ENCODE measurements at regions not wholly inside any gene's neighbourhood (a gene's known extent, or its start where the extent isn't known, plus 50 kb on each side); places are given as distances from the start of the nearest gene placed in this dataset.

DNA sequence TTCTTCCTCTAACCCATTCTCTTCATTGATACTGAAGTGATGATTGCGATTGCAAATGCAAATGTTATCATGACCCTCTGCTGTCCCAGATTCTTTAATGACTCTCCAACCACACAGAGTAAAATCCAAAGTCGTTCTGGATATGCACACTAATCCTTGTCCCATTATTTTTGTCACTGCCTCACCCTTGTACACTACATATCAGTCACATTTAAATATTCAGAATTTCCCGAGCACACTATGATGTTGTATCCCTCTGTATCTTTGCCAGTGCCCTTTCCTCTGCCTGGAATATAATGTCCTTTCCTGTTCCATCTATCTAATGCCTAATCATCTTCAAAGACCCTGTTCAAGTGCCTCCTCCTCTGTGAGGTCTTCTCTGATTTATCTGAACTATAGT, 55.4 kb upstream of the MMP13 start:
- no peak for FAIRE-seq

More for the DNA sequence above, 55.4 kb upstream of the MMP13 start:
- Histone ChIP-seq H3K4me2 (ENCODE audit: insufficient read depth, low read length) (no peak overlapping the region), H3K36me3 (ENCODE audit: control insufficient read depth in 2 of 2, extremely low read depth in 1 of 2, insufficient read depth in 2 of 2, low read length in 2 of 2) (no peaks in the 10 kb centered on the region), H3K27me3 (ENCODE audit: control insufficient read depth in 2 of 2, insufficient read depth in 2 of 2, low read length in 2 of 2) (no peaks in the 10 kb centered on the region), H3K27ac (ENCODE audit: insufficient read depth, low read depth, low read length) (no peak overlapping the region), H3K79me2 (ENCODE audit: control insufficient read depth, insufficient read depth, low read length) (no peaks in the 10 kb centered on the region), H2AFZ (ENCODE audit: low read depth, low read length) (no peak overlapping the region), H3K9me1 (replicated peaks; ENCODE audit: control insufficient read depth, extremely low read depth, insufficient read depth, low read length) (no peaks in the 10 kb centered on the region), H3K9me3 (replicated peaks; ENCODE audit: control insufficient read depth, insufficient read depth, low read length) (no peaks in the 10 kb centered on the region), H4K20me1 (replicated peaks; ENCODE audit: control insufficient read depth, extremely low read depth, insufficient read depth, low read length) (no peaks in the 10 kb centered on the region), H3K9ac (replicated peaks; ENCODE audit: extremely low read depth, insufficient read depth, low read length) (no peak overlapping the region), H3K4me1 (ENCODE audit: control insufficient read depth, extremely low read depth, insufficient read depth, low read length) (no peaks in the 10 kb centered on the region), H3K4me3 (replicated peaks in 1 of 3; ENCODE audit: insufficient read depth in 1 of 3, low read depth in 1 of 3, low read length in 3 of 3) (no peak overlapping the region)
- TF ChIP-seq EZH2 (IDR thresholded peaks at IDR 0.05; ENCODE audit: borderline replicate concordance, low read depth, low read length, severe bottlenecking) (no peak), MYC (IDR thresholded peaks at IDR 0.05; ENCODE audit: low read depth, low read length) (no peak), POLR2A (IDR thresholded peaks at IDR 0.05; ENCODE audit: low read depth, low read length) (no peak), JUN (IDR thresholded peaks at IDR 0.05; ENCODE audit: borderline replicate concordance, insufficient read depth, insufficient read length, low read depth) (no peak), POLR2AphosphoS5 (IDR thresholded peaks at IDR 0.05; ENCODE audit: insufficient read depth, low read depth, low read length) (no peak), GATA2 (IDR thresholded peaks at IDR 0.05; ENCODE audit: insufficient read depth, insufficient read length, low read depth, low read length) (no peak), FOS (IDR thresholded peaks at IDR 0.05; ENCODE audit: borderline replicate concordance, insufficient read depth, low read length) (no peak)
- TF ChIP-seq, protein P1, sequence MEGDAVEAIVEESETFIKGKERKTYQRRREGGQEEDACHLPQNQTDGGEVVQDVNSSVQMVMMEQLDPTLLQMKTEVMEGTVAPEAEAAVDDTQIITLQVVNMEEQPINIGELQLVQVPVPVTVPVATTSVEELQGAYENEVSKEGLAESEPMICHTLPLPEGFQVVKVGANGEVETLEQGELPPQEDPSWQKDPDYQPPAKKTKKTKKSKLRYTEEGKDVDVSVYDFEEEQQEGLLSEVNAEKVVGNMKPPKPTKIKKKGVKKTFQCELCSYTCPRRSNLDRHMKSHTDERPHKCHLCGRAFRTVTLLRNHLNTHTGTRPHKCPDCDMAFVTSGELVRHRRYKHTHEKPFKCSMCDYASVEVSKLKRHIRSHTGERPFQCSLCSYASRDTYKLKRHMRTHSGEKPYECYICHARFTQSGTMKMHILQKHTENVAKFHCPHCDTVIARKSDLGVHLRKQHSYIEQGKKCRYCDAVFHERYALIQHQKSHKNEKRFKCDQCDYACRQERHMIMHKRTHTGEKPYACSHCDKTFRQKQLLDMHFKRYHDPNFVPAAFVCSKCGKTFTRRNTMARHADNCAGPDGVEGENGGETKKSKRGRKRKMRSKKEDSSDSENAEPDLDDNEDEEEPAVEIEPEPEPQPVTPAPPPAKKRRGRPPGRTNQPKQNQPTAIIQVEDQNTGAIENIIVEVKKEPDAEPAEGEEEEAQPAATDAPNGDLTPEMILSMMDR (IDR thresholded peaks at IDR 0.05; ENCODE audit: extremely low read depth in 1 of 2, insufficient read depth in 1 of 2, low read depth in 1 of 2, low read length in 2 of 2) = no peak
- TF ChIP-seq, protein P2, sequence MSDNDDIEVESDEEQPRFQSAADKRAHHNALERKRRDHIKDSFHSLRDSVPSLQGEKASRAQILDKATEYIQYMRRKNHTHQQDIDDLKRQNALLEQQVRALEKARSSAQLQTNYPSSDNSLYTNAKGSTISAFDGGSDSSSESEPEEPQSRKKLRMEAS (IDR thresholded peaks at IDR 0.05; ENCODE audit: insufficient read depth, insufficient read length) = no peak
- no peak for DNase-seq (ENCODE audit: low read depth, low spot score)
- no TSS peak for BruUV-seq (replicated peaks)
- dilution Hi-C loops (cut with MboI; ENCODE audit: extremely low pct_ligation_motif_present, low sequenced_read_pairs) = no loop called here
- intact Hi-C loops (cut with micrococcal nuclease) = no loop called here
- POLR2A ChIA-PET = no interaction called here
- CTCF ChIA-PET = no interaction called here
